ENCODE measurements at regions not wholly inside any gene's neighbourhood (a gene's known extent, or its start where the extent isn't known, plus 50 kb on each side); places are given as distances from the start of the nearest gene placed in this dataset.
A peak's percentile ranks its signal among the peaks of the same experiment; 100 is the strongest.

- H3K36me3 ChIP-seq (ENCODE audit: control insufficient read depth in 4 of 4, insufficient read depth in 4 of 4, low read length in 4 of 4) = no peaks in the 10 kb centered on the region
- no peak overlapping the region for H3K27ac ChIP-seq (ENCODE audit: low read depth in 1 of 2, low read length in 1 of 2)
- no peaks in the 10 kb centered on the region for H3K9me3 ChIP-seq (ENCODE audit: control insufficient read depth in 4 of 4, insufficient read depth in 3 of 4, low read length in 3 of 4)
- no peak overlapping the region for H3K4me3 ChIP-seq
- H3K9ac ChIP-seq (ENCODE audit: insufficient read depth in 1 of 2, low read length in 2 of 2) = no peak overlapping the region
- H3K27me3 ChIP-seq (ENCODE audit: control insufficient read depth in 3 of 3, insufficient read depth in 3 of 3, low read length in 2 of 3) = no peaks in the 10 kb centered on the region
- DNase-seq (peak in 1 of 3 donors; percentile 35), ATAC-seq (ENCODE audit: insufficient read depth, low FRiP score) (no peak)
- no peaks in the 10 kb centered on the region for H3K4me1 ChIP-seq (ENCODE audit: control insufficient read depth in 5 of 5, insufficient read depth in 5 of 5, low read length in 5 of 5)
- TF ChIP-seq CTCF (IDR thresholded peaks at IDR 0.05; ENCODE audit: control extremely low read depth, extremely low read depth) = no peak
- 59 to 72% methylated on average over 3 of the region's 3 CpGs for WGBS, 2 donors
Measured at GRCh38 chr5:122680623-122681350, 94.1 kb upstream of the SNX2 start.

- no peak for TF ChIP-seq CTCF (IDR thresholded peaks at IDR 0.05; ENCODE audit: control extremely low read depth, extremely low read depth)
- H3K27ac ChIP-seq (ENCODE audit: low read depth in 1 of 2, low read length in 1 of 2) = no peak overlapping the region
- H3K9me3 ChIP-seq (ENCODE audit: control insufficient read depth in 4 of 4, insufficient read depth in 3 of 4, low read length in 3 of 4) = no peaks in the 10 kb centered on the region
- H3K27me3 ChIP-seq (ENCODE audit: control insufficient read depth in 3 of 3, insufficient read depth in 3 of 3, low read length in 2 of 3) = no peaks in the 10 kb centered on the region
- no peaks in the 10 kb centered on the region for H3K36me3 ChIP-seq (ENCODE audit: control insufficient read depth in 4 of 4, insufficient read depth in 4 of 4, low read length in 4 of 4)
- no peak overlapping the region for H3K4me3 ChIP-seq
- H3K4me1 ChIP-seq (ENCODE audit: control insufficient read depth in 5 of 5, insufficient read depth in 5 of 5, low read length in 5 of 5) = no peaks in the 10 kb centered on the region
- DNase-seq = no peak
- no peak overlapping the region for H3K9ac ChIP-seq (ENCODE audit: insufficient read depth in 1 of 2, low read length in 2 of 2)
- no peak for ATAC-seq (ENCODE audit: insufficient read depth, low FRiP score)
Measured at GRCh38 chr5:122683631-122684030, 91.2 kb upstream of the SNX2 start.

- no peak for TF ChIP-seq CTCF (IDR thresholded peaks at IDR 0.05; ENCODE audit: control extremely low read depth, extremely low read depth)
- no peak overlapping the region for H3K4me3 ChIP-seq
Measured at GRCh38 chr5:122690266-122690665, 84.6 kb upstream of the SNX2 start.

GRCh38 chr5:122691931-122692330 lies 82.9 kb upstream of the SNX2 start:
- Histone ChIP-seq H3K36me3 (ENCODE audit: control insufficient read depth in 4 of 4, insufficient read depth in 4 of 4, low read length in 4 of 4) (no peaks in the 10 kb centered on the region), H3K4me3 (no peak overlapping the region), H3K4me1 (ENCODE audit: control insufficient read depth in 5 of 5, insufficient read depth in 5 of 5, low read length in 5 of 5) (no peaks in the 10 kb centered on the region), H3K9ac (ENCODE audit: insufficient read depth in 1 of 2, low read length in 2 of 2) (no peak overlapping the region), H3K9me3 (ENCODE audit: control insufficient read depth in 4 of 4, insufficient read depth in 3 of 4, low read length in 3 of 4) (no peaks in the 10 kb centered on the region), H3K27me3 (ENCODE audit: control insufficient read depth in 3 of 3, insufficient read depth in 3 of 3, low read length in 2 of 3) (no peaks in the 10 kb centered on the region), H3K27ac (ENCODE audit: low read depth in 1 of 2, low read length in 1 of 2) (no peak overlapping the region)
- ATAC-seq (ENCODE audit: insufficient read depth, low FRiP score) (no peak), DNase-seq (no peak)
- WGBS, 2 donors = 77 to 86% methylated on average over 3 of the region's 3 CpGs
- TF ChIP-seq CTCF (IDR thresholded peaks at IDR 0.05; ENCODE audit: control extremely low read depth, extremely low read depth) = no peak

More at GRCh38 chr5:122690266-122690665, 84.6 kb upstream of the SNX2 start:
- no peaks in the 10 kb centered on the region for H3K36me3 ChIP-seq (ENCODE audit: control insufficient read depth in 4 of 4, insufficient read depth in 4 of 4, low read length in 4 of 4)
- DNase-seq = peak in 1 of 3 donors; percentile 12
- H3K9me3 ChIP-seq (ENCODE audit: control insufficient read depth in 4 of 4, insufficient read depth in 3 of 4, low read length in 3 of 4) = no peaks in the 10 kb centered on the region
- no peak overlapping the region for H3K9ac ChIP-seq (ENCODE audit: insufficient read depth in 1 of 2, low read length in 2 of 2)
- H3K4me1 ChIP-seq (ENCODE audit: control insufficient read depth in 5 of 5, insufficient read depth in 5 of 5, low read length in 5 of 5) = no peaks in the 10 kb centered on the region
- ATAC-seq (ENCODE audit: insufficient read depth, low FRiP score) = no peak
- 45 to 71% methylated on average over 1 of the region's 1 CpG for WGBS, 2 donors
- no peak overlapping the region for H3K27ac ChIP-seq (ENCODE audit: low read depth in 1 of 2, low read length in 1 of 2)
- H3K27me3 ChIP-seq (ENCODE audit: control insufficient read depth in 3 of 3, insufficient read depth in 3 of 3, low read length in 2 of 3) = no peaks in the 10 kb centered on the region

Measured in lung (tissue), 11 donors.